Coronary artery (tissue), 2 donors: ENCODE measurements at regions not wholly inside any gene's neighbourhood (a gene's known extent, or its start where the extent isn't known, plus 50 kb on each side); places are given as distances from the start of the nearest gene placed in this dataset.

Source experiments
- DNase-seq: peaks from one replicate; pipeline ENCODE4 v3.0.0-alpha.2; 2017; ENCODE audit warnings: low spot score
- H3K27ac ChIP-seq, 2 donors: fragments of 200-600 bp; sonication (generic); one replicate each; pipeline ENCODE4 v1.5.1; 2016 to 2019
- H3K4me3 ChIP-seq: fragments of 200-600 bp; sonication (generic); 2 replicates; pipeline ENCODE4 v1.5.1; 2016; ENCODE audit warnings: mild to moderate bottlenecking, moderate library complexity
- TF ChIP-seq, protein P1 (sequence below): fragments of 200-600 bp; sonication (generic); IDR thresholded peaks from one replicate; pipeline ENCODE4 v1.5.1; 2019; ENCODE audit warnings: antibody characterized with exemption

DNA sequence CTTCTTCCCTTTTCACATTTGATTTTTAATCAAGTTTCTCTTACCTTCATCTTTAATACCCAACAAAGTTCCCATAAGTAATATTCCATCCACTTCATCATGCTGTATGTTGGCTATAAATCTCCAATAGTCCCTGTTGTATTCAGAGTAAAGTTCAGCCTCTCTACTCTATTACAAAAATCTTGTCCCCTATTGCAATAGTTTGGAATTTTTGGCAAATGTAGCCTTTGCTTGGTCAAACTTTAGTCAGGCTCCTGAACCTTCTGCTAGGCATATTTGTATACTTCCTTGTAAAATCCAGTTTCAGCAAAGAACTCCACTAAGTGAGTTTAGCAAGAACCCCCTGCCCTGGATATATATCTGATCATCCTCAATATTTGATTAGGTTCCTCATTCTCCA lies 54.0 kb upstream of the PACRGL start:
- H3K4me3 ChIP-seq, result no peak overlapping the region
- H3K27ac ChIP-seq, result no peak overlapping the region
- no peak for DNase-seq
- TF ChIP-seq, protein P1, sequence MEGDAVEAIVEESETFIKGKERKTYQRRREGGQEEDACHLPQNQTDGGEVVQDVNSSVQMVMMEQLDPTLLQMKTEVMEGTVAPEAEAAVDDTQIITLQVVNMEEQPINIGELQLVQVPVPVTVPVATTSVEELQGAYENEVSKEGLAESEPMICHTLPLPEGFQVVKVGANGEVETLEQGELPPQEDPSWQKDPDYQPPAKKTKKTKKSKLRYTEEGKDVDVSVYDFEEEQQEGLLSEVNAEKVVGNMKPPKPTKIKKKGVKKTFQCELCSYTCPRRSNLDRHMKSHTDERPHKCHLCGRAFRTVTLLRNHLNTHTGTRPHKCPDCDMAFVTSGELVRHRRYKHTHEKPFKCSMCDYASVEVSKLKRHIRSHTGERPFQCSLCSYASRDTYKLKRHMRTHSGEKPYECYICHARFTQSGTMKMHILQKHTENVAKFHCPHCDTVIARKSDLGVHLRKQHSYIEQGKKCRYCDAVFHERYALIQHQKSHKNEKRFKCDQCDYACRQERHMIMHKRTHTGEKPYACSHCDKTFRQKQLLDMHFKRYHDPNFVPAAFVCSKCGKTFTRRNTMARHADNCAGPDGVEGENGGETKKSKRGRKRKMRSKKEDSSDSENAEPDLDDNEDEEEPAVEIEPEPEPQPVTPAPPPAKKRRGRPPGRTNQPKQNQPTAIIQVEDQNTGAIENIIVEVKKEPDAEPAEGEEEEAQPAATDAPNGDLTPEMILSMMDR, result no peak
